Esophagus muscularis mucosa (tissue), 4 donors: ENCODE measurements at regions not wholly inside any gene's neighbourhood (a gene's known extent, or its start where the extent isn't known, plus 50 kb on each side); places are given as distances from the start of the nearest gene placed in this dataset.

ENCODE experiments used
- EP300 ChIP-seq: sonication (generic); formaldehyde crosslinking; IDR thresholded peaks from one replicate; pipeline ENCODE4 v1.6.1; 2017; ENCODE audit warnings: antibody characterized with exemption
- POLR2A ChIP-seq: fragments of 450-650 bp; IDR thresholded peaks from one replicate; pipeline ENCODE4 v1.6.1; 2017; ENCODE audit warnings: antibody characterized with exemption, moderate library complexity, mild to moderate bottlenecking, low read depth
- POLR2AphosphoS5 ChIP-seq, 2 donors: sonication (generic); formaldehyde crosslinking; IDR thresholded peaks; one replicate each; pipeline ENCODE4 v1.6.1; 2017; ENCODE audit warnings: antibody characterized with exemption in 2 of 2
- TF ChIP-seq, protein P1 (sequence below), 3 experiments: fragments of 200-600 bp in 2 of 3; fragments of 450-650 bp in 1 of 3; sonication (generic) in 2 of 3; IDR thresholded peaks; one replicate each; pipeline ENCODE4 v1.5.1; 2017 to 2019; ENCODE audit warnings: antibody characterized with exemption in 3 of 3, mild to moderate bottlenecking in 2 of 3, moderate library complexity in 1 of 3

DNA sequence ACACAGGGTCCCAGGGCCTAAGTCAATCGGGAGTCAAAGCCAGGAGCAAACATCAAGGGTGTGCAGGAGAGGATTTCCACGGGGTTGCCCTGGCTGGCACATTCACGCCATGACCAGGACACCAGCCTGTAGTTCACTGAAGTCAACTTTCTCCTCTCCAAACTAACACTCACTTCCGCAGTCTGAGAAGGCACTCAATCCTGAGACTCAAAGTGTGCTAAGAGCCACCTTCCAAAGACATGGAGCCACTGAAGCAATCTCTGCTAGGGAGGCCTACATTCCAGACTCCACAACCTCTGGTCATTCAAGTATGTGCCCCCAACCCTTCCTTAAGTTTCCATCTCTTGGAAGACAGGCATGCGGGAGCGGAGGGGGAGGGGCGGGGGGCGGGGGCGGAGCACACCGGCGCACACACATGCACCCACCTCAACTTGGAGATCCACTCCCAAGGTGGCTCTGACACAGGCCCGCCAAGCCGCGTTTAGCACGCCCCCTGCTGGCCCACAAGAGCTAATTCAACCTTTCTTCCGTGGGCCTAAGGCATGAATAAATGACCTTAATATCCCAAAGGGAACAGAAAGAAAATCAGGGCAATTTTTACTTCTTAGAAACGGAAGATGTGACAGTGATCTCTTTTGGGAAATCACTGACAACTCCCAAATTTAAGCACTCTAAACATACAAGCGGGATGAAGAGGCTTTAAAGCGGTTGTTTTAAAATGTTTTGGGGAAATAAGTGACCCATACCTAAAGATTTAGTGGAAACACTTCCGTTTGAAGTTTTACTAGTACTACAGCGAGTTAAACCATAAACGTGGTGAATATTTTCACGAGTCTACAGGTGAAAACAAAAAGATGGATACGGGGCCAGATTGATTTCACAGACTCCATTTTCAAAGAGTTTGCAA, 162.5 kb upstream of the CHRNA7 start:
- TF ChIP-seq POLR2A (no peak), POLR2AphosphoS5 (IDR thresholded peaks at IDR 0.05) (no peak), EP300 (no peak)
- TF ChIP-seq, protein P1, sequence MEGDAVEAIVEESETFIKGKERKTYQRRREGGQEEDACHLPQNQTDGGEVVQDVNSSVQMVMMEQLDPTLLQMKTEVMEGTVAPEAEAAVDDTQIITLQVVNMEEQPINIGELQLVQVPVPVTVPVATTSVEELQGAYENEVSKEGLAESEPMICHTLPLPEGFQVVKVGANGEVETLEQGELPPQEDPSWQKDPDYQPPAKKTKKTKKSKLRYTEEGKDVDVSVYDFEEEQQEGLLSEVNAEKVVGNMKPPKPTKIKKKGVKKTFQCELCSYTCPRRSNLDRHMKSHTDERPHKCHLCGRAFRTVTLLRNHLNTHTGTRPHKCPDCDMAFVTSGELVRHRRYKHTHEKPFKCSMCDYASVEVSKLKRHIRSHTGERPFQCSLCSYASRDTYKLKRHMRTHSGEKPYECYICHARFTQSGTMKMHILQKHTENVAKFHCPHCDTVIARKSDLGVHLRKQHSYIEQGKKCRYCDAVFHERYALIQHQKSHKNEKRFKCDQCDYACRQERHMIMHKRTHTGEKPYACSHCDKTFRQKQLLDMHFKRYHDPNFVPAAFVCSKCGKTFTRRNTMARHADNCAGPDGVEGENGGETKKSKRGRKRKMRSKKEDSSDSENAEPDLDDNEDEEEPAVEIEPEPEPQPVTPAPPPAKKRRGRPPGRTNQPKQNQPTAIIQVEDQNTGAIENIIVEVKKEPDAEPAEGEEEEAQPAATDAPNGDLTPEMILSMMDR (IDR thresholded peaks at IDR 0.05) = peak; percentile 58 to 84 (median 74)
